ENCODE measurements at regions not wholly inside any gene's neighbourhood (a gene's known extent, or its start where the extent isn't known, plus 50 kb on each side); places are given as distances from the start of the nearest gene placed in this dataset.
"Not testable (repeated sequence)": the region's sequence is repeated elsewhere in the genome, so short reads cannot be mapped to it uniquely, and the experiment has no call there.

GRCh38 chr10:108966411-108966810, 956.9 kb downstream of the XPNPEP1 start:
- TF ChIP-seq, protein P1, sequence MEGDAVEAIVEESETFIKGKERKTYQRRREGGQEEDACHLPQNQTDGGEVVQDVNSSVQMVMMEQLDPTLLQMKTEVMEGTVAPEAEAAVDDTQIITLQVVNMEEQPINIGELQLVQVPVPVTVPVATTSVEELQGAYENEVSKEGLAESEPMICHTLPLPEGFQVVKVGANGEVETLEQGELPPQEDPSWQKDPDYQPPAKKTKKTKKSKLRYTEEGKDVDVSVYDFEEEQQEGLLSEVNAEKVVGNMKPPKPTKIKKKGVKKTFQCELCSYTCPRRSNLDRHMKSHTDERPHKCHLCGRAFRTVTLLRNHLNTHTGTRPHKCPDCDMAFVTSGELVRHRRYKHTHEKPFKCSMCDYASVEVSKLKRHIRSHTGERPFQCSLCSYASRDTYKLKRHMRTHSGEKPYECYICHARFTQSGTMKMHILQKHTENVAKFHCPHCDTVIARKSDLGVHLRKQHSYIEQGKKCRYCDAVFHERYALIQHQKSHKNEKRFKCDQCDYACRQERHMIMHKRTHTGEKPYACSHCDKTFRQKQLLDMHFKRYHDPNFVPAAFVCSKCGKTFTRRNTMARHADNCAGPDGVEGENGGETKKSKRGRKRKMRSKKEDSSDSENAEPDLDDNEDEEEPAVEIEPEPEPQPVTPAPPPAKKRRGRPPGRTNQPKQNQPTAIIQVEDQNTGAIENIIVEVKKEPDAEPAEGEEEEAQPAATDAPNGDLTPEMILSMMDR (IDR thresholded peaks at IDR 0.05; ENCODE audit: insufficient read depth, low read length, poor library complexity, severe bottlenecking): no peak
- no peak for DNase-seq (ENCODE audit: low read depth)
- Histone ChIP-seq H3K36me3 (ENCODE audit: control insufficient read depth, insufficient read depth, low read length) (no peaks in the 10 kb centered on the region), H3K27me3 (ENCODE audit: control insufficient read depth, insufficient read depth, low read length) (no peaks in the 10 kb centered on the region), H3K4me3 (ENCODE audit: low read depth, low read length) (no peak overlapping the region)

DNA sequence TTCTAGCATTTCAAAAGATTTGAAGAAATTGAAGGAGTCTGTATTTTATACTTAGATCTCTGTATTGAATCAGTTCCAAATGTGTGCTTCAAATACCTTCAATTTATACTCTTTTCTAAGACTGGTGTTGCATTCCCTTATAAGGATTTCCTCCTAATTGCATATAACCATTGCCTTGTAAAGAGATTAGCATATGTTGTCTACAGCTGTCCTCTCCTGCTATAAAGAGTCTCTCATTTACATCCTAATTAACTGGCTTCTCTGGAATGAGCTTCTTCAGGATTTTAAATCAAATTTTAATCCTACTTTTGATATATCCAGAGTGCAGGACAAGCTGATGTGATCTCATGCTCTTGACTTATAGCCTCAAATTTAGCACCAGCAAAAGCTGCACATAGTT, 957.3 kb downstream of the XPNPEP1 start:
- H3K27me3 ChIP-seq (ENCODE audit: control insufficient read depth, insufficient read depth, low read length): no peaks in the 10 kb centered on the region
- no peak overlapping the region for H3K4me3 ChIP-seq (ENCODE audit: low read depth, low read length)
- no peaks in the 10 kb centered on the region for H3K36me3 ChIP-seq (ENCODE audit: control insufficient read depth, insufficient read depth, low read length)
- no peak for DNase-seq (ENCODE audit: low read depth)
- TF ChIP-seq, protein P1 (IDR thresholded peaks at IDR 0.05; ENCODE audit: insufficient read depth, low read length, poor library complexity, severe bottlenecking): no peak

- DNase-seq (ENCODE audit: low read depth): no peak
- no peaks in the 10 kb centered on the region for H3K27me3 ChIP-seq (ENCODE audit: control insufficient read depth, insufficient read depth, low read length)
- no peak overlapping the region for H3K4me3 ChIP-seq (ENCODE audit: low read depth, low read length)
- H3K36me3 ChIP-seq (ENCODE audit: control insufficient read depth, insufficient read depth, low read length): no peaks in the 10 kb centered on the region
- TF ChIP-seq, protein P1 (IDR thresholded peaks at IDR 0.05; ENCODE audit: insufficient read depth, low read length, poor library complexity, severe bottlenecking): no peak
Observed at GRCh38 chr10:108962172-108962571, 961.1 kb downstream of the XPNPEP1 start.

- Histone ChIP-seq H3K27me3 (ENCODE audit: control insufficient read depth, insufficient read depth, low read length) (no peaks in the 10 kb centered on the region), H3K4me3 (ENCODE audit: low read depth, low read length) (no peak overlapping the region), H3K36me3 (ENCODE audit: control insufficient read depth, insufficient read depth, low read length) (no peaks in the 10 kb centered on the region)
- DNase-seq (ENCODE audit: low read depth): no peak
- TF ChIP-seq, protein P1 (IDR thresholded peaks at IDR 0.05; ENCODE audit: insufficient read depth, low read length, poor library complexity, severe bottlenecking): no peak
Observed at GRCh38 chr10:108957681-108958080, 965.6 kb downstream of the XPNPEP1 start.

DNA sequence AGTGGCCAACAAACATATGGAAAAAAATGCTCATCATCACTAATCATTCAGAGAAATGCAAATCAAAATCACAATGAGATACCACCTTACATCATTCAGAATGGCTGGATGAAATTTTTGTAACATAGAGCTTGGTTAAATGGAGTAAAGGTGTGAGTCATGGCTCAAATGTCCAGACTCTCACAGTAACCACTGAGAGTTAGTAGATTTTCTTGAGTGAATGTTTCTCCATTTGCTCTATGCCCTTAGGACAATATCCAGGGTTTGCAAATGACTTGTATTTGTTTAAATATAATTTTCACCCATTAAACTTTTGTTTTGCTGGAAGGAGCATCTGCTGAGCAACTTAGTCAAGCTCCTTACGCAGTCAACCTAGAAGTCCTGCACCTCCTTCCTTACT, 967.2 kb downstream of the XPNPEP1 start:
- DNase-seq (ENCODE audit: low read depth): no peak
- no peaks in the 10 kb centered on the region for H3K36me3 ChIP-seq (ENCODE audit: control insufficient read depth, insufficient read depth, low read length)
- TF ChIP-seq, protein P1 (IDR thresholded peaks at IDR 0.05; ENCODE audit: insufficient read depth, low read length, poor library complexity, severe bottlenecking): no peak
- H3K27me3 ChIP-seq (ENCODE audit: control insufficient read depth, insufficient read depth, low read length): no peaks in the 10 kb centered on the region
- H3K4me3 ChIP-seq (ENCODE audit: low read depth, low read length): no peak overlapping the region

GRCh38 chr10:108920029-108920428, 1003.3 kb downstream of the XPNPEP1 start:
- H3K36me3 ChIP-seq (ENCODE audit: control insufficient read depth, insufficient read depth, low read length); DNase-seq (ENCODE audit: low read depth); H3K4me3 ChIP-seq (ENCODE audit: low read depth, low read length); H3K27me3 ChIP-seq (ENCODE audit: control insufficient read depth, insufficient read depth, low read length): not testable (repeated sequence)
